Breast epithelium (tissue), 4 donors: ENCODE measurements at regions not wholly inside any gene's neighbourhood (a gene's known extent, or its start where the extent isn't known, plus 50 kb on each side); places are given as distances from the start of the nearest gene placed in this dataset.
"Not testable (repeated sequence)": the region's sequence is repeated elsewhere in the genome, so short reads cannot be mapped to it uniquely, and the experiment has no call there.

Experiments used
- DNase-seq, 2 donors: peaks; one replicate each; pipeline ENCODE4 v3.0.0-alpha.2; 2019; ENCODE audit warnings: low spot score in 2 of 2
- H3K27ac ChIP-seq, 2 donors: fragments of 200-600 bp; sonication (generic) in 1 of 2; one replicate each; pipeline ENCODE4 v1.5.1; 2016 to 2019; ENCODE audit warnings: mild to moderate bottlenecking in 1 of 2
- H3K27me3 ChIP-seq, 2 donors: fragments of 200-600 bp; sonication (generic) in 1 of 2; one replicate each; pipeline versions ENCODE4 v1.5.1 to v1.6.0; 2017 to 2019; ENCODE audit warnings: control low read depth in 1 of 2, mild to moderate bottlenecking in 1 of 2
- H3K36me3 ChIP-seq: fragments of 200-600 bp; one replicate; pipeline ENCODE4 v1.5.1; 2019
- H3K4me1 ChIP-seq, 2 donors: fragments of 200-600 bp; sonication (generic); one replicate each; pipeline ENCODE4 v1.5.1; 2016 to 2019; ENCODE audit warnings: control low read depth in 1 of 2
- H3K4me3 ChIP-seq, 3 donors: fragments of 200-600 bp; sonication (generic); 1 replicate in 2 of 3; 2 replicates in 1 of 3; pipeline ENCODE4 v1.5.1; 2016 to 2019; ENCODE audit warnings: mild to moderate bottlenecking in 3 of 3, moderate library complexity in 2 of 3
- H3K9me3 ChIP-seq, 2 donors: fragments of 200-600 bp; sonication (generic) in 1 of 2; one replicate each; pipeline ENCODE4 v1.5.1; 2016 to 2019; ENCODE audit warnings: control low read depth in 1 of 2
- CTCF ChIP-seq, 3 donors: fragments of 450-650 bp; IDR thresholded peaks; one replicate each; pipeline ENCODE4 v1.5.1; 2016 to 2017; ENCODE audit warnings: antibody characterized with exemption in 3 of 3, mild to moderate bottlenecking in 3 of 3, moderate library complexity in 3 of 3
- POLR2A ChIP-seq: fragments of 450-650 bp; IDR thresholded peaks from one replicate; pipeline ENCODE4 v1.6.1; 2016; ENCODE audit warnings: antibody characterized with exemption, mild to moderate bottlenecking, moderate library complexity
- POLR2AphosphoS5 ChIP-seq, 3 donors: sonication (generic); formaldehyde crosslinking; IDR thresholded peaks; one replicate each; pipeline ENCODE4 v1.6.1; 2017; ENCODE audit warnings: antibody characterized with exemption in 3 of 3
- intact Hi-C: fragments of 100-400 bp; cut with DNase I; formaldehyde crosslinking; loops from one replicate; pipeline ENCODE4 v1.15.1; 2023; ENCODE audit warnings: low total_unique reads

- Histone ChIP-seq H3K4me3 (no peak overlapping the region), H3K27me3 (no peaks in the 10 kb centered on the region), H3K4me1 (no peaks in the 10 kb centered on the region), H3K27ac (no peak overlapping the region), H3K36me3 (no peaks in the 10 kb centered on the region), H3K9me3 (no peaks in the 10 kb centered on the region)
- intact Hi-C loops: no loop called here
- no peak for DNase-seq
- no peak for TF ChIP-seq POLR2A
- no peak for TF ChIP-seq POLR2AphosphoS5 (IDR thresholded peaks at IDR 0.05)
These were observed 594.3 kb upstream of the PCDH7 start for GRCh38 chr4:30125868-30126267.

GRCh38 chr4:30126351-30126750, 593.8 kb upstream of the PCDH7 start:
- intact Hi-C loops: no loop called here
- H3K27me3 ChIP-seq: no peaks in the 10 kb centered on the region
- no peaks in the 10 kb centered on the region for H3K36me3 ChIP-seq
- TF ChIP-seq POLR2AphosphoS5 (IDR thresholded peaks at IDR 0.05): no peak
- no peak for DNase-seq
- no peaks in the 10 kb centered on the region for H3K4me1 ChIP-seq
- H3K9me3 ChIP-seq: no peaks in the 10 kb centered on the region
- H3K4me3 ChIP-seq: no peak overlapping the region
- H3K27ac ChIP-seq: no peak overlapping the region

- not testable (repeated sequence) for H3K9me3 ChIP-seq, H3K27me3 ChIP-seq
These were observed 571.3 kb upstream of the PCDH7 start for GRCh38 chr4:30148828-30149227.

GRCh38 chr4:30149539-30149938, 570.6 kb upstream of the PCDH7 start:
- H3K36me3 ChIP-seq, H3K9me3 ChIP-seq, H3K4me3 ChIP-seq, H3K27me3 ChIP-seq, intact Hi-C loops, H3K4me1 ChIP-seq, H3K27ac ChIP-seq, DNase-seq: not testable (repeated sequence)

More at GRCh38 chr4:30148828-30149227, 571.3 kb upstream of the PCDH7 start:
- DNase-seq, H3K27ac ChIP-seq, intact Hi-C loops, H3K4me3 ChIP-seq, H3K4me1 ChIP-seq, H3K36me3 ChIP-seq: not testable (repeated sequence)

GRCh38 chr4:30153427-30153826, 566.7 kb upstream of the PCDH7 start:
- H3K36me3 ChIP-seq: no peaks in the 10 kb centered on the region
- no peak overlapping the region for H3K27ac ChIP-seq
- intact Hi-C loops: no loop called here
- H3K27me3 ChIP-seq: no peaks in the 10 kb centered on the region
- TF ChIP-seq POLR2A: no peak
- TF ChIP-seq POLR2AphosphoS5 (IDR thresholded peaks at IDR 0.05): no peak
- TF ChIP-seq CTCF (IDR thresholded peaks at IDR 0.05): no peak
- H3K9me3 ChIP-seq: no peaks in the 10 kb centered on the region
- no peaks in the 10 kb centered on the region for H3K4me1 ChIP-seq
- no peak for DNase-seq
- no peak overlapping the region for H3K4me3 ChIP-seq

GRCh38 chr4:30160140-30160539, 560.0 kb upstream of the PCDH7 start:
- TF ChIP-seq POLR2A (no peak), POLR2AphosphoS5 (IDR thresholded peaks at IDR 0.05) (no peak), CTCF (IDR thresholded peaks at IDR 0.05) (no peak)
- Histone ChIP-seq H3K36me3 (no peaks in the 10 kb centered on the region), H3K27me3 (no peaks in the 10 kb centered on the region), H3K4me3 (no peak overlapping the region), H3K9me3 (no peaks in the 10 kb centered on the region), H3K27ac (no peak overlapping the region), H3K4me1 (no peaks in the 10 kb centered on the region)
- intact Hi-C loops: no loop called here
- no peak for DNase-seq

- TF ChIP-seq POLR2AphosphoS5 (IDR thresholded peaks at IDR 0.05): no peak
- no peak for TF ChIP-seq CTCF (IDR thresholded peaks at IDR 0.05)
- no peak for TF ChIP-seq POLR2A
- intact Hi-C loops: no loop called here
- no peak overlapping the region for H3K4me3 ChIP-seq
These were observed 547.8 kb upstream of the PCDH7 start for GRCh38 chr4:30172416-30172815.

More at GRCh38 chr4:30172416-30172815, 547.8 kb upstream of the PCDH7 start:
- H3K27ac ChIP-seq: no peak overlapping the region
- H3K36me3 ChIP-seq: no peaks in the 10 kb centered on the region
- DNase-seq: no peak
- no peaks in the 10 kb centered on the region for H3K27me3 ChIP-seq
- no peaks in the 10 kb centered on the region for H3K9me3 ChIP-seq
- H3K4me1 ChIP-seq: no peaks in the 10 kb centered on the region
